Lung (tissue), 11 donors: ENCODE measurements at regions not wholly inside any gene's neighbourhood (a gene's known extent, or its start where the extent isn't known, plus 50 kb on each side); places are given as distances from the start of the nearest gene placed in this dataset.

Experiments
- ATAC-seq: fragments of 200-7000 bp; cut with Tn5 transposase; one replicate; pipeline ENCODE4 v1.9.1; 2020; ENCODE audit warnings: moderate number of reproducible peaks; ENCODE audit not compliant: insufficient read depth, low FRiP score
- DNase-seq, 3 donors: peaks; one replicate each; pipeline ENCODE4 v3.0.0-alpha.2; 2013 to 2017
- H3K27ac ChIP-seq, 2 donors: one replicate each; pipeline ENCODE4 v1.5.1; 2013; ENCODE audit warnings: mild to moderate bottlenecking in 2 of 2, moderate library complexity in 2 of 2, control low read depth in 1 of 2, inconsistent platforms in 1 of 2, low read depth in 1 of 2, low read length in 1 of 2
- H3K27me3 ChIP-seq, 3 donors: one replicate each; pipeline ENCODE4 v1.5.1; 2013; ENCODE audit warnings: low read length in 2 of 3; ENCODE audit not compliant: control insufficient read depth in 3 of 3, insufficient read depth in 3 of 3
- H3K36me3 ChIP-seq, 4 donors: one replicate each; pipeline ENCODE4 v1.5.1; 2013; ENCODE audit warnings: low read length in 4 of 4, mild to moderate bottlenecking in 1 of 4, moderate library complexity in 1 of 4; ENCODE audit not compliant: control insufficient read depth in 4 of 4, insufficient read depth in 4 of 4
- H3K4me1 ChIP-seq, 5 donors: one replicate each; pipeline ENCODE4 v1.5.1; 2013; ENCODE audit warnings: low read length in 5 of 5, mild to moderate bottlenecking in 2 of 5, moderate library complexity in 1 of 5; ENCODE audit not compliant: control insufficient read depth in 5 of 5, insufficient read depth in 5 of 5
- H3K4me3 ChIP-seq: one replicate; pipeline ENCODE4 v1.5.1; 2013; ENCODE audit warnings: mild to moderate bottlenecking, control low read depth, moderate library complexity
- H3K9ac ChIP-seq, 2 donors: one replicate each; pipeline ENCODE4 v1.5.1; 2013; ENCODE audit warnings: low read length in 2 of 2, control low read depth in 1 of 2; ENCODE audit not compliant: insufficient read depth in 1 of 2
- H3K9me3 ChIP-seq, 4 donors: one replicate each; pipeline ENCODE4 v1.5.1; 2013; ENCODE audit warnings: low read length in 3 of 4, mild to moderate bottlenecking in 1 of 4, moderate library complexity in 1 of 4; ENCODE audit not compliant: control insufficient read depth in 4 of 4, insufficient read depth in 3 of 4
- WGBS, 2 donors: extraction: QIAGEN DNeasy Blood & Tissue Kit; methylation state at CpG; one replicate each; pipeline ENCODE4 v1.1.7; 2013; 5-methylcytosine and 5-hydroxymethylcytosine counted together
- TF ChIP-seq, protein P1 (sequence below): IDR thresholded peaks from 2 replicates; pipeline ENCODE4 v1.5.1; 2012; ENCODE audit warnings: mild to moderate bottlenecking; ENCODE audit errors: control extremely low read depth, extremely low read depth
- donor health status: control.
- donor health status: control.
- donor health status: Bipolar disorder and iron deficiency.
- donor health status: healthy.
- donor health status: DM: yes; HTN: yes; CAD: no.

- Histone ChIP-seq H3K4me1 (peaks cover 0 to 12% (median 0%) of the 10 kb centered on the region in 5 donors), H3K27ac (no peak overlapping the region), H3K9ac (no peak overlapping the region), H3K27me3 (no peaks in the 10 kb centered on the region), H3K9me3 (no peaks in the 10 kb centered on the region), H3K4me3 (no peak overlapping the region), H3K36me3 (no peaks in the 10 kb centered on the region)
- DNase-seq (no peak), ATAC-seq (no peak)
- TF ChIP-seq, protein P1, sequence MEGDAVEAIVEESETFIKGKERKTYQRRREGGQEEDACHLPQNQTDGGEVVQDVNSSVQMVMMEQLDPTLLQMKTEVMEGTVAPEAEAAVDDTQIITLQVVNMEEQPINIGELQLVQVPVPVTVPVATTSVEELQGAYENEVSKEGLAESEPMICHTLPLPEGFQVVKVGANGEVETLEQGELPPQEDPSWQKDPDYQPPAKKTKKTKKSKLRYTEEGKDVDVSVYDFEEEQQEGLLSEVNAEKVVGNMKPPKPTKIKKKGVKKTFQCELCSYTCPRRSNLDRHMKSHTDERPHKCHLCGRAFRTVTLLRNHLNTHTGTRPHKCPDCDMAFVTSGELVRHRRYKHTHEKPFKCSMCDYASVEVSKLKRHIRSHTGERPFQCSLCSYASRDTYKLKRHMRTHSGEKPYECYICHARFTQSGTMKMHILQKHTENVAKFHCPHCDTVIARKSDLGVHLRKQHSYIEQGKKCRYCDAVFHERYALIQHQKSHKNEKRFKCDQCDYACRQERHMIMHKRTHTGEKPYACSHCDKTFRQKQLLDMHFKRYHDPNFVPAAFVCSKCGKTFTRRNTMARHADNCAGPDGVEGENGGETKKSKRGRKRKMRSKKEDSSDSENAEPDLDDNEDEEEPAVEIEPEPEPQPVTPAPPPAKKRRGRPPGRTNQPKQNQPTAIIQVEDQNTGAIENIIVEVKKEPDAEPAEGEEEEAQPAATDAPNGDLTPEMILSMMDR: no peak
- 91 to 92% methylated on average over 3 of the region's 3 CpGs for WGBS, 2 donors
Measured at GRCh38 chr16:79923431-79923830, 322.9 kb upstream of the MAF start.

GRCh38 chr16:79920685-79921084, 320.1 kb upstream of the MAF start:
- H3K9ac ChIP-seq: no peak overlapping the region
- 89 to 92% methylated on average over 3 of the region's 3 CpGs for WGBS, 2 donors

GRCh38 chr16:79918916-79919315, 318.4 kb upstream of the MAF start:
- no peaks in the 10 kb centered on the region for H3K36me3 ChIP-seq
- WGBS, 2 donors: 81 to 85% methylated on average over 3 of the region's 3 CpGs
- TF ChIP-seq, protein P1: no peak
- no peak overlapping the region for H3K27ac ChIP-seq
- ATAC-seq (no peak), DNase-seq (no peak)
- peaks cover 0 to 3% (median 0%) of the 10 kb centered on the region in 5 donors for H3K4me1 ChIP-seq
- no peaks in the 10 kb centered on the region for H3K9me3 ChIP-seq
- H3K27me3 ChIP-seq: no peaks in the 10 kb centered on the region
- no peak overlapping the region for H3K4me3 ChIP-seq
- no peak overlapping the region for H3K9ac ChIP-seq

More at GRCh38 chr16:79920685-79921084, 320.1 kb upstream of the MAF start:
- no peak overlapping the region for H3K4me3 ChIP-seq
- TF ChIP-seq, protein P1: no peak
- ATAC-seq (no peak), DNase-seq (no peak)
- peaks cover 0 to 3% (median 0%) of the 10 kb centered on the region in 5 donors for H3K4me1 ChIP-seq
- H3K27me3 ChIP-seq: no peaks in the 10 kb centered on the region
- no peaks in the 10 kb centered on the region for H3K9me3 ChIP-seq
- no peaks in the 10 kb centered on the region for H3K36me3 ChIP-seq
- H3K27ac ChIP-seq: no peak overlapping the region

GRCh38 chr16:79915761-79916160, 315.2 kb upstream of the MAF start:
- TF ChIP-seq, protein P1: no peak
- H3K36me3 ChIP-seq: no peaks in the 10 kb centered on the region
- H3K4me1 ChIP-seq: peaks cover 0 to 3% (median 0%) of the 10 kb centered on the region in 5 donors
- no peak overlapping the region for H3K27ac ChIP-seq
- no peaks in the 10 kb centered on the region for H3K9me3 ChIP-seq
- ATAC-seq (no peak), DNase-seq (no peak)
- no peaks in the 10 kb centered on the region for H3K27me3 ChIP-seq
- H3K9ac ChIP-seq: no peak overlapping the region
- H3K4me3 ChIP-seq: no peak overlapping the region
